Activated T-helper 2 cell treated with anti-CD3 and anti-CD28 coated beads, Interferon-gamma antibody, Interleukin-2, Interleukin-4, amounts not matched to agents 10 μg/mL and 5 μg/mL and 100 μg/mL, durations not matched to agents 14 hours and 24 hours and 36 hours (primary cell): ENCODE measurements at regions not wholly inside any gene's neighbourhood (a gene's known extent, or its start where the extent isn't known, plus 50 kb on each side); places are given as distances from the start of the nearest gene placed in this dataset.
"Not testable (repeated sequence)": the region's sequence is repeated elsewhere in the genome, so short reads cannot be mapped to it uniquely, and the experiment has no call there.

ENCODE experiments used
- DNase-seq: peaks from one replicate; pipeline ENCODE4 v3.0.0; 2021; ENCODE audit warnings: low spot score
- H3K27ac Mint-ChIP-seq: one replicate; pipeline ENCODE4 v1.8.0; 2021; ENCODE audit warnings: mixed read lengths
- H3K27me3 Mint-ChIP-seq: one replicate; pipeline ENCODE4 v1.8.0; 2021; ENCODE audit warnings: low read depth, mixed read lengths
- H3K36me3 Mint-ChIP-seq: one replicate; pipeline ENCODE4 v1.8.0; 2021; ENCODE audit warnings: low read depth, mixed read lengths
- H3K4me1 Mint-ChIP-seq: one replicate; pipeline ENCODE4 v1.8.0; 2021; ENCODE audit warnings: low read depth, mixed read lengths
- H3K4me3 Mint-ChIP-seq: one replicate; pipeline ENCODE4 v1.8.0; 2021; ENCODE audit warnings: low read depth, mild to moderate bottlenecking, moderate library complexity, mixed read lengths
- H3K9me3 Mint-ChIP-seq: one replicate; pipeline ENCODE4 v1.8.0; 2021; ENCODE audit warnings: mixed read lengths
- intact Hi-C: fragments of 100-400 bp; cut with micrococcal nuclease; formaldehyde crosslinking; loops from one replicate; pipeline ENCODE4 v1.15.1; 2023

DNA sequence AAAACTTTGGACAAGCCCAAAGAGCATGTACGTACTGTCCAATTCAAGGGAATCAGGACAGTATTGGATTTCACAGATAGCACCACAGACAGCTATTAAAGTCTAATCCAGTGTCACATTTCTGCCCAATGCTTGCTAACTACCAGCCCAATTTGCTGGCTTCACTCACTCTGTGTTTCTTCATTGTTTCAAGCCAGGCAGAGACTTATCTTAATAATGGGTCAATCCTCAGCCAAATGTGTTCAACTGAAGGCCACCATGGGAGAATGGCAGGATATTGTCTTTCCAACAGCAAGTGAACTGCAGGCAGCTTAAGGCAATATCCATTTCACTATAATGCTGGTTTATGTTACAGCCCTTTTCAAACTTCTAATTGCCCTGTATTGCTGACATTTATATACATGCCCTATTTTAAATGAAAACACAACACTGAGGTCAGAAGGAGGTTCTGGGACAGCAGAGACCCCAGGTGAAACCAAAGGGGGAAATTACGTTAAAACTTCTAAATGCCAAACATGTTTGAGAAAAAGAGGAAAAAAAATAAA lies 142.1 kb upstream of the RSPO3 start:
- Mint-ChIP-seq H3K4me3 (no peak overlapping the region), H3K27me3 (no peaks in the 10 kb centered on the region), H3K36me3 (no peaks in the 10 kb centered on the region), H3K27ac (no peak overlapping the region), H3K9me3 (no peaks in the 10 kb centered on the region), H3K4me1 (no peaks in the 10 kb centered on the region)
- DNase-seq: no peak
- intact Hi-C loops: no loop called here

DNA sequence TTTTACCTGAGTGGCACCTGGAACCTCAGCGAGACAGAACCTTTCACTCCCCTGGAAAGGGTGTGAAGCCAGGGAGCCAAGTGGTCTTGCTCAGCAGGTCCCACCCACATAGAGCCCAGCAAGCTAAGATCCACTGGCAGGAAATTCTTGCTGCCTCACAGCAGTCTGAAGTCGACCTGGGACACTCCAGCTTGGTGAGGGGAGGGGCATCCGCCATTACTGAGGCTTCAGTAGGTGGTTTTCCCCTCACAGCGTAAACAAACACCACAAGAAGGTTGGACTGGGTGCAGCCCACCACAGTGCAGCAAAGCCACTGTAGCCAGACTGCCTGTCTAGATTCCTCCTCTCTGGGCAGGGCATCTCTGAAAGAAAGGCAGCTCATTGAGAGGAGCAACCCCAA lies 134.7 kb upstream of the RSPO3 start:
- Mint-ChIP-seq H3K9me3 (no peaks in the 10 kb centered on the region), H3K4me1 (no peaks in the 10 kb centered on the region), H3K27ac (no peak overlapping the region), H3K27me3 (no peaks in the 10 kb centered on the region), H3K36me3 (no peaks in the 10 kb centered on the region), H3K4me3 (no peak overlapping the region)
- intact Hi-C loops: no loop called here
- DNase-seq: no peak

DNA sequence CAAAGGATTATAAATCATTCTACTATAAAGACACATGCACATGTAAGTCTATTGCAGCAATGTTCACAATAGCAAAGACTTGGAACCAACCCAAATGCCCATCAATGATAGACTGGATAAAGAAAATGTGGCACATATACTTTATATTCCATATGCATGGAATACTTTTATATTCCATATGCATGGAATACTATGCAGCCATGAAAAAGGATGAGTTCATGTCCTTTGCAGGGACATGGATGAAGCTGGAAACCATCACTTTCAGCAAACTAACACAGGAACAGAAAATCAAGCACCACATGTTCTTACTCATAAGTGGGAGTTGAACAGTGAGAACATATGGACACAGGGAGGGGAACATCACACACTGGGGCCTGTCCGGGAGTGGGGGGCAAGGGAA lies 130.3 kb upstream of the RSPO3 start:
- H3K36me3 Mint-ChIP-seq, H3K27ac Mint-ChIP-seq, intact Hi-C loops: not testable (repeated sequence)

DNA sequence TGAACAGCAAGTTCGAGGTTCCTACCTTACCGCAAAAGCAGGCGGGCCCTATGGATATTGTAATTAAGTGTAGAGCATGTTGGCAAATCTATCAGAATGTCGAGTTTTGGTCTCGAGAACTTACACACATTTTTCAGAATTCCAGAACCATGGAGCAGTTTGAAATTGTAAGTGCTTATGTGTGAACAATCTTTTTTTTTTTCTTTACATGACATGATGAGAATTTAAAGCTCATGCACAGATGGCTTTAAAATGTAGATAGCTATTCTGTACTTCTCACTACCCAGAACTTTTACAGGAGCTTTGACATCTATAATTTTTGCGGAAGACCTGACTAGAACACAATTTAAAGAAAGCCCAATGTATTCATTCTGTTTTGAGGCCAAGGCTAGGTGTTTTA lies 117.8 kb upstream of the RSPO3 start:
- no peaks in the 10 kb centered on the region for H3K9me3 Mint-ChIP-seq
- H3K4me3 Mint-ChIP-seq: no peak overlapping the region
- no peaks in the 10 kb centered on the region for H3K27me3 Mint-ChIP-seq
- H3K36me3 Mint-ChIP-seq: no peaks in the 10 kb centered on the region
- intact Hi-C loops: no loop called here
- DNase-seq: no peak
- no peak overlapping the region for H3K27ac Mint-ChIP-seq
- H3K4me1 Mint-ChIP-seq: no peaks in the 10 kb centered on the region

More for the DNA sequence above, 130.3 kb upstream of the RSPO3 start:
- not testable (repeated sequence) for H3K9me3 Mint-ChIP-seq, DNase-seq, H3K4me1 Mint-ChIP-seq, H3K4me3 Mint-ChIP-seq, H3K27me3 Mint-ChIP-seq

DNA sequence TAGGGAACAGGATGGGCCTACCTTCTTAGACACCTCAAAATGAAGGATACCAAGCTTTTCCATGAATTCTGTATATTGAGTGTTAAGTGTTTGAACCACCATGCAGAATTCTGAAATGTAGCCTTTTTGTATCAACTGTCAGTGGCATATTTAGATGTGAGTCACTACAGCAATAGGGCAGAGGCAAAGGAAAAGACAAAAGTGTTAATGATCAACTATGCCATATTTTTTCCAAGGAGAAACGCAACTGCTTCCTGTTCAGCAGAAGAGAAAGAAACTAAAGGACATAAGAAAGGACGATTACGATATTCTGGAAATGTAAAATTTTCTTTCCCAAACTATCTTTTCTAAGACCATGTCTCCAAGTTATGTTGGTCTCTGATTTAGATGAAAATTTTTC lies 104.6 kb upstream of the RSPO3 start:
- H3K27me3 Mint-ChIP-seq: no peaks in the 10 kb centered on the region
- H3K9me3 Mint-ChIP-seq: no peaks in the 10 kb centered on the region
- H3K36me3 Mint-ChIP-seq: no peaks in the 10 kb centered on the region
- intact Hi-C loops: no loop called here
- DNase-seq: no peak
- H3K27ac Mint-ChIP-seq: no peak overlapping the region
- H3K4me3 Mint-ChIP-seq: no peak overlapping the region
- H3K4me1 Mint-ChIP-seq: no peaks in the 10 kb centered on the region

DNA sequence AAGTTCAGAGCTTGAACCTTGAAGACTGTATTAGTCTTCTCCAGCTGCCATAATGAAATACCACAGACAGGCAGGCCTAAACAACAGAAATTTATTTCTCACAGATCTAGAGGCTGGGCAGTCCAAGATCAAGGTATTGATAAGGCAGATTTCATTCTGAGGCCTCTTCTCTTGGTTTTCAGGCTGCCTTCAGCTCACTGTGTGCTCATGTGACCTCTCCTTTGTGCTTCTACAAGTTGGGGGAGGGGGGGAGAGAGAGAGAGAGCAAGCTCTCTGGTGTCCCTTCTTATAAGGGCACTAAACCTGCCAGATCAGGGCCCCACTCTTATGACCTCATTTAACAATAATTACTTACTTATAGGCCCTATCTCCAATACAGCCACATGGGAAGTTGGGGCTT lies 102.6 kb upstream of the RSPO3 start:
- Mint-ChIP-seq H3K27me3 (no peaks in the 10 kb centered on the region), H3K4me3 (no peak overlapping the region), H3K36me3 (no peaks in the 10 kb centered on the region), H3K27ac (no peak overlapping the region), H3K9me3 (no peaks in the 10 kb centered on the region), H3K4me1 (no peaks in the 10 kb centered on the region)
- no peak for DNase-seq
- intact Hi-C loops: no loop called here

DNA sequence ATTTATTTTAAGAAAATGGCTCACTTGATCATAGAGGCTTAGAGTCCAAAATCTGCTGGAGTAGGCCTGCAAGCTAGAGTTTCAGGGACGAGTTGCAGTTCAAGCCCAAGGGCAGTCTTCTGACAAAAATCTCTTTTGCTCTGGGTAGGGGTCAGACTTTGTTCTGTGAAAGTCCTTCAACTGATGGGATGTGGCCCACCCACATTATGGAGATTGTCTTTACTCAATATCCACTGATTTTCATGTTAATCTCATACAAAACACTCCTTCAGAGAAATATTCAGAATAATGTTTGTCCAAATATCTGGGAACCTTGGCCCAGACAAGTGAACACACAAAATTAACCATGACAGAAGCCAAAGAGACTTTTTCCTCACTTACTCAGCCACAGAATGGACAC lies 98.6 kb upstream of the RSPO3 start:
- no peaks in the 10 kb centered on the region for H3K27me3 Mint-ChIP-seq
- H3K27ac Mint-ChIP-seq: no peak overlapping the region
- no peaks in the 10 kb centered on the region for H3K9me3 Mint-ChIP-seq
- no peaks in the 10 kb centered on the region for H3K36me3 Mint-ChIP-seq
- H3K4me1 Mint-ChIP-seq: no peaks in the 10 kb centered on the region
- intact Hi-C loops: no loop called here
- no peak for DNase-seq
- no peak overlapping the region for H3K4me3 Mint-ChIP-seq

DNA sequence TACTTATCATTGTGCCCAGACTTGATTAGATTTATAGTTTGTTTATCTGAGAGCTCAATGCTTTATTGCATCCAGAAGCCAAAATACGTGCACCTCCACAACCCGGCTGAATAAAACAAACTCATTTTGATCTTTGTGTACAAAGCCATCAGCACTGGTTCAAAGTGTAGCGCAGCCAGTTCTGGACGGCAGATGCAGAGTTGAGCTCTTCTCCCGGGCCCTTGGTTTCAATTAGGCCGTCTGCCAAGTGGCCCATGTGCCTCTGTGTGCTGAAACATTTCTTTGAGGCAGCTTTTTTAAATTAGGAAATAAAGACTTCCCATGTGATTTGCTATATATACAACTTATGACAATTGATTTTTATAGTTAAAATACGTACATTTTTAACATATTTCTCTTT lies 96.2 kb upstream of the RSPO3 start:
- no peak for DNase-seq
- Mint-ChIP-seq H3K9me3 (no peaks in the 10 kb centered on the region), H3K27ac (no peak overlapping the region), H3K27me3 (no peaks in the 10 kb centered on the region), H3K36me3 (no peaks in the 10 kb centered on the region), H3K4me3 (no peak overlapping the region), H3K4me1 (no peaks in the 10 kb centered on the region)
- intact Hi-C loops: no loop called here

DNA sequence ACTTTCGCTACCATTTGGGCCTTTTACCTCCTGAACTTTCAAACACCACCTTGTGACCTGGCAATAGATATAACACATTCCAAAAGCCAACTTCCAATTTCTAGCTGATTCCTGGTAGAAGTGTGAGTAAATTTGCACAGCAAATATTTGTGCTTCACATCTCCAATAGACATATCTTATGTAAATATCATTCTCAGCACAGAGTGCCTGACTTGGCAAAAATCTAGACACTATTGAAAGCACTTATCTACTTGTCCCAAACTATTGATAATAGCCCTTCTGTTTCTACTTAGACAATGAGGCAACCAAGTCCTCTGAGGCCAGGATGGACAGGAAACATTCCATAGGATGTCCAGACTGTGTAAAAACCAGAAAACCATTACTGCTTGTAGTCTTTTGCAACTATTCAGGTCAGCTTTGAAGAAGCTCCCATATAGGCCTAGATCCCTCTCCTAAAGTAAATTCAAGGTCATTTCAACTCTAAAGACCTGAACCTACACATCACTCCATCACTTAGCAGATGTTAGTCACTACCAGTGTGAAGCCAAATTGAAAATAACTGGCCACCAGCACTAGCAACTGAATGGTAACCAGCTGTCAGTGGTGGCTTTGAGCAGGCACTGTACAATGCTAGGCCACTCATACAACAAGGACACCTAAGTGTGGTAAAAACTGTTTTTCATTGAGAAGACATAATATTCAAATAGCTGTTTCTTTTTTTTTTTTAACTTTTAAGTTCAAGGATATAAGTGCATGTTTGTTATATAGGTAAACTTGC lies 95.3 kb upstream of the RSPO3 start:
- Mint-ChIP-seq H3K27ac (no peak overlapping the region), H3K9me3 (no peaks in the 10 kb centered on the region), H3K4me1 (no peaks in the 10 kb centered on the region), H3K27me3 (no peaks in the 10 kb centered on the region), H3K4me3 (no peak overlapping the region), H3K36me3 (no peaks in the 10 kb centered on the region)
- no peak for DNase-seq
- intact Hi-C loops: no loop called here

DNA sequence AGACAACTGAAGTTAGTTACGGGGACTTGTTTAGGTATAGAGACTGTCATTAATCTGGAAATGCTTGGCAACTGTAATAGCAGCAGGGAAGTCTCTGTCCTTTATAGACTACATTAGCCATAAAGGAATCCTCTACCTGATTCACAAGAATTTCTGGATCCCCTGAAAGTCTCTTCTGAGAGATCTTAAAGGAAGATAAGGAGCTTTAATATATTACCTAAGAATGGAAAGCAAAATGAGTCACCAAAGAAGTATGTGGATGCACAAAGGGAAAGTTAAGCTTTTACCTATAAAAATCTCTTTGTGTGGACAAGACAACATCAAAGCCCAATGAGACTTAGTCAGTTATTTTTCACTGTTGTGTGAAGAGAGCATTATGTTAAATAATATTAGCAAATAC lies 92.2 kb upstream of the RSPO3 start:
- no peak overlapping the region for H3K27ac Mint-ChIP-seq
- no peaks in the 10 kb centered on the region for H3K27me3 Mint-ChIP-seq
- H3K4me3 Mint-ChIP-seq: no peak overlapping the region
- H3K4me1 Mint-ChIP-seq: no peaks in the 10 kb centered on the region
- no peak for DNase-seq
- H3K9me3 Mint-ChIP-seq: no peaks in the 10 kb centered on the region
- no peaks in the 10 kb centered on the region for H3K36me3 Mint-ChIP-seq
- intact Hi-C loops: no loop called here

DNA sequence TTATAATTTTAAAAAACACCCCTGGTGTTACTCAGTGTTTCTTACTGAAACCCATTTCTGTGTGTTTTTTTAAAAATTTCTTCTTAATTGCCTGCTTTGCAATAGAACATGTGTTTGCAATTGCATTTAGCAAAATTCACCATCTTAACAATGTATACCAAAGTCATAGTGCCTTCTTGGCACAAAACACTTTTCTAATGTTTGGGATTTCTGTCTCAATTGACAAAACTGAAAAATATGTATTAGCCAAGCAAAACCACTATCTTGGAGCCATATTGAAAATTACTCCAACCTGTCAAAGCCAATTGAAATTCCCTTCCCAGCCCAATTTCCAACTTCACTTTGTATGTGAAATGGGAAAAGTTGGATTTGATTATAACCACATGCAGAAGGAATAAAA lies 88.4 kb upstream of the RSPO3 start:
- H3K27ac Mint-ChIP-seq: no peak overlapping the region
- no peaks in the 10 kb centered on the region for H3K27me3 Mint-ChIP-seq
- H3K36me3 Mint-ChIP-seq: no peaks in the 10 kb centered on the region
- no peak for DNase-seq
- intact Hi-C loops: no loop called here
- H3K4me1 Mint-ChIP-seq: no peaks in the 10 kb centered on the region
- H3K4me3 Mint-ChIP-seq: no peak overlapping the region
- no peaks in the 10 kb centered on the region for H3K9me3 Mint-ChIP-seq

DNA sequence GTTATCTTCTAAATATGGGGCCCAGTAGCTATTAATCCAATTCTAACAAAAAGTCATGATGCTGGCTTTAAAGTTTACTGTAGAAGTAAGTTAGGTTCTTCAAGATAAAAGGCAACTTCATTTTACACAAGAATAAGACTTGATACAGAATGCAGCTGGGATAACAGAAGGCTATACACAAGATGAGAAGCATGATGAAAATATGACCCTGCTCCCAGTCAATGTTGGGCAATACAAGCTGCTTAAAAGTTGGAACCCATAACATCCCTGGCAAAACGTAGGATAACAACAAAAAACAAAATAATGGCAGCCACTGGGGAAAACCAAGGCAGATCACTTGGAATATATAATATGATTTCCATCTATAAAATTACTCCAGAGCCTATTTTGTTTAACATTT lies 87.6 kb upstream of the RSPO3 start:
- Mint-ChIP-seq H3K27me3 (no peaks in the 10 kb centered on the region), H3K36me3 (no peaks in the 10 kb centered on the region), H3K27ac (no peak overlapping the region), H3K4me1 (no peaks in the 10 kb centered on the region), H3K4me3 (no peak overlapping the region), H3K9me3 (no peaks in the 10 kb centered on the region)
- intact Hi-C loops: no loop called here
- DNase-seq: no peak

DNA sequence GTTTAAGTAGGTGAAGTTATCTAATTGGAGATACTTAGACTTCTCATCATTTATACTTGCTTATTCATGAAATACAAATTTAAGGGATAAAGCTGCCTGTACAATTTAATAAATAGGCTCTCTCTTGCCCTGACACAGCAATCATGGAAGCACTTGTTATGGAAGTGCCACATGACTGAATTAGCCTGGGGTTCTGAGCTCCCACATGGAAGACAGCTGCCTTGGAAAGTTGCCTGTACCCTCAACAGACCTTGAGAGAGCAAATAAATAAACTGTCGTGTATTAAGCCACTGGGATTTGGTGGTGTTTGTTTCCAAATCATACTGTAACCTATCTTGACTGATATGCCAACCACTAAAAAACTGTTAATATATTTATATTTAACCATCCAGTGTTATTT lies 87.0 kb upstream of the RSPO3 start:
- Mint-ChIP-seq H3K36me3 (no peaks in the 10 kb centered on the region), H3K27ac (no peak overlapping the region), H3K4me3 (no peak overlapping the region), H3K4me1 (no peaks in the 10 kb centered on the region), H3K27me3 (no peaks in the 10 kb centered on the region), H3K9me3 (no peaks in the 10 kb centered on the region)
- intact Hi-C loops: no loop called here
- DNase-seq: no peak

DNA sequence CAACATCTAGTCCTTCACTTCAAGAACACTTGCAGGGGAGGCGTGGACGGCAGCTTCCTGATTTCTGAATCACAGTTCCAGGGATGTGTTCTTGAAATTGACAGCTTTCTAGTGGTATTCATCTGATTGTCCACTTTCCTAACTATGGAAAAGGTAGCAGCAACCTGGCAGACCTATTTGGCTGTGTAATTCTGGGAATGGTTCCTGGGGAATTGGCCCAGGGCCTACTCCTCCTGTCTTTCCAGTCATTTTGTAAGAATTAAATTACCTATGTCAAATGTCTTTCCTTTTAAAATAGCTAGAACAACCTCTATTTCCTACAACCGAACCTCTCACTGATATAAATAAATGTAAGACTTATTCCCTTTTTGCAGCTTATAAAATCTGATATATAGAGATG lies 85.5 kb upstream of the RSPO3 start:
- Mint-ChIP-seq H3K27me3 (no peaks in the 10 kb centered on the region), H3K4me1 (no peaks in the 10 kb centered on the region), H3K4me3 (no peak overlapping the region), H3K9me3 (no peaks in the 10 kb centered on the region), H3K36me3 (no peaks in the 10 kb centered on the region), H3K27ac (no peak overlapping the region)
- no peak for DNase-seq
- intact Hi-C loops: no loop called here
